GM12875 (cell line): ENCODE measurements at regions not wholly inside any gene's neighbourhood (a gene's known extent, or its start where the extent isn't known, plus 50 kb on each side); places are given as distances from the start of the nearest gene placed in this dataset.

Source experiments
- H3K4me3 ChIP-seq: one replicate; pipeline ENCODE4 v1.5.1; 2011; ENCODE audit warnings: low read depth, low read length, control low read depth
- CTCF ChIP-seq: IDR thresholded peaks from 2 replicates; pipeline ENCODE4 v1.5.1; 2011; ENCODE audit warnings: low read depth, mild to moderate bottlenecking, control low read depth, inconsistent platforms, low read length, moderate library complexity, borderline replicate concordance; ENCODE audit not compliant: insufficient read depth

GRCh38 chr14:84080944-84081343, 1449.0 kb upstream of the FLRT2 start:
- TF ChIP-seq CTCF, result no peak
- H3K4me3 ChIP-seq, result no peak overlapping the region

DNA sequence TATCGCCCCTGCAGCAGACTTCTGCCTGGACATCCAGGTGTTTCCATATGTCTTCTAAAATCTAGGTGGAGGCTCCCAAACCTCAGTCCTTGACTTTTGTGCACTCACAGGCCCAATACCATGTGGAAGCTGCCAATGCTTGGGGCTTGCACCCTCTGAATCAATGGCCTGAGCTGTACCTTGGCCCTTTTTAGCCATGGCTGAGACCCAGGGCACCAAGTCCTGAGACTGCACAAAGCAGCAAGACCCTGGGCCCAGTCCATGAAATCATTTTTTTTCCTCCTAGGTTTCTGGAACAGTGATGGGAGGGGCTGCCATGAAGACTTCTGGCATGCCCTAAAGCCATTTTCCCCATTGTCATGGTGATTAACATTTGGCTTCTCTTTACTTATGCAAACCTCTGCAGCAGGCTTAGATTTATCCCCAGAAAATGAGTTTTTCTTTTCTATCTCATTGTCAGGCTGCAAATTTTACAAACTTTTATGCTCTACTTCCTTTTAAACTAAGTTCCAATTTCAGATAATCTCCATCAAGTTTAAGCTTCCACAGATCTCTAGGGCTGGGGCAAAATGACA, 1445.8 kb upstream of the FLRT2 start:
- no peak overlapping the region for H3K4me3 ChIP-seq
- no peak for TF ChIP-seq CTCF

GRCh38 chr14:84085493-84085892, 1444.5 kb upstream of the FLRT2 start:
- no peak overlapping the region for H3K4me3 ChIP-seq
- no peak for TF ChIP-seq CTCF

DNA sequence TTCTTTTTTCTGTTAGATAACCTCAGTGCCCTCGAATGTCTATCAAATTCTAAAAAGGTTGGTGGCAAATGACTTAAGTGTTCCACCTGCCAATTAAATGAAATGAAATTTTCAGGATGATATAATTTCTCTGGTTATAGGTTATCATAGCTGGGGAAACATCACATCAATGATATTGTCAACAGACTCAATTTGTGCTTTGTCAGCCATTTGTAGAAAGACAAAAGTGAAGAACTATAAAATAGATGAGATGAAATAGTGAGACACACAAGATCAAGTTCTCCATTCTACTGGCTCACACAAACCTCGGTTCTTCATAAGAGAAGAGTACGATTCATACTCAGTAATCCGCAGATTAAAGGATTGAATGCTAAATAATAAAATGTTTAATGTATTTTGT, 1443.2 kb upstream of the FLRT2 start:
- no peak overlapping the region for H3K4me3 ChIP-seq
- TF ChIP-seq CTCF, result no peak

DNA sequence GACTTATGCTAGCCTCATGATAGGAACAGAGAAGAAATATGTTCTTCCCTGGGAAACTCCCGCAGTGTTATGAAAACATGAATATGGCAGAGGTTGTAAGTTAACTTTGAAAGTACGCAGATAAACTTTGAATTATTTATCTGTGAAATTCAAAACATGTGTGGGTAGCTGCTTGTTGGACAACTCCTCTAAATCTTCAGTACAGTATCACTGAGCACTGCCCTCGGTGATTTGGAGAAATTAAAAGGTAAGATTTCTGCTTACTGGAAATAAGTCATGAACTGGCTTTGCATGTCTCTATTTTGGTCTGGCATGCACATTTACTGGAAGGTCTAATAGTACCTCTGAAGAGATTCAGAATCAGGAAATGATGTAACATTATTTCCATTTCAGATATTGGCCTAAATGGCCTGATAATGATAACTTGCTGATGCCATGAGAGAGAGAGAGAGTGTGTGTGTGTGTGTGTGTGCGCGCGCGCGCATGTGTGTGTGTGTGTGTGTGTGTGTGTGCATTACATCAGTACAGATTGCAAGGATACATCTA, 1441.9 kb upstream of the FLRT2 start:
- TF ChIP-seq CTCF, result no peak
- H3K4me3 ChIP-seq, result no peak overlapping the region

GRCh38 chr14:84090837-84091236, 1439.1 kb upstream of the FLRT2 start:
- no peak for TF ChIP-seq CTCF
- H3K4me3 ChIP-seq, result no peak overlapping the region

- no peak overlapping the region for H3K4me3 ChIP-seq
- no peak for TF ChIP-seq CTCF
Measured at GRCh38 chr14:84095681-84096080, 1434.3 kb upstream of the FLRT2 start.
